ENCODE measurements at regions not wholly inside any gene's neighbourhood (a gene's known extent, or its start where the extent isn't known, plus 50 kb on each side); places are given as distances from the start of the nearest gene placed in this dataset.

- DNase-seq: no peak
These were observed 157.8 kb downstream of the NXNL2 start for GRCh38 chr9:88692827-88693226.

- DNase-seq: peak in 1 of 51 donors; percentile 46
These were observed 159.6 kb downstream of the NXNL2 start for GRCh38 chr9:88694625-88695024.

GRCh38 chr9:88696501-88696900 lies 161.5 kb downstream of the NXNL2 start:
- no peak for DNase-seq

GRCh38 chr9:88697764-88698432 lies 162.9 kb downstream of the NXNL2 start:
- DNase-seq: peak in 1 of 51 donors; percentile 29

GRCh38 chr9:88702985-88703384 lies 168.0 kb downstream of the NXNL2 start:
- no peak for DNase-seq

- DNase-seq: peak in 9 of 51 donors; percentile 4 to 55 (median 13)
These were observed 171.5 kb downstream of the NXNL2 start for GRCh38 chr9:88706193-88707113.

GRCh38 chr9:88710449-88710848 lies 175.5 kb downstream of the NXNL2 start:
- no peak for DNase-seq

- no peak for DNase-seq
These were observed 176.7 kb downstream of the NXNL2 start for GRCh38 chr9:88711719-88712118.

GRCh38 chr9:88712484-88712883 lies 177.5 kb downstream of the NXNL2 start:
- no peak for DNase-seq

GRCh38 chr9:88713010-88713409 lies 178.0 kb downstream of the NXNL2 start:
- no peak for DNase-seq

GRCh38 chr9:88716596-88717290 lies 181.8 kb downstream of the NXNL2 start:
- no peak for DNase-seq

GRCh38 chr9:88721025-88721424 lies 186.0 kb downstream of the NXNL2 start:
- DNase-seq: no peak

GRCh38 chr9:88721495-88722279 lies 186.7 kb downstream of the NXNL2 start:
- no peak for DNase-seq

- no peak for DNase-seq
These were observed 187.8 kb downstream of the NXNL2 start for GRCh38 chr9:88722753-88723152.

- no peak for DNase-seq
These were observed 188.8 kb downstream of the NXNL2 start for GRCh38 chr9:88723751-88724150.

- no peak for DNase-seq
These were observed 189.4 kb downstream of the NXNL2 start for GRCh38 chr9:88724331-88724730.

GRCh38 chr9:88725300-88726019 lies 190.5 kb downstream of the NXNL2 start:
- no peak for DNase-seq

GRCh38 chr9:88726803-88727202 lies 191.8 kb downstream of the NXNL2 start:
- DNase-seq: no peak

GRCh38 chr9:88730780-88731179 lies 195.8 kb downstream of the NXNL2 start:
- DNase-seq: no peak

GRCh38 chr9:88732128-88732527 lies 197.2 kb downstream of the NXNL2 start:
- peak in 20 of 51 donors; percentile 3 to 51 (median 28) for DNase-seq

All from hypothalamus (tissue), 51 donors.